Endothelial cell (in vitro differentiated cells): ENCODE measurements at regions not wholly inside any gene's neighbourhood (a gene's known extent, or its start where the extent isn't known, plus 50 kb on each side); places are given as distances from the start of the nearest gene placed in this dataset.

Experiments
- DNase-seq: peaks from one replicate; pipeline ENCODE4 v3.0.0; 2021; ENCODE audit warnings: low spot score
- H3K27ac Mint-ChIP-seq: one replicate; pipeline ENCODE4 v1.8.0; 2021; ENCODE audit warnings: mixed read lengths, inconsistent platforms; ENCODE audit not compliant: unreplicated experiment
- H3K27me3 Mint-ChIP-seq: one replicate; pipeline ENCODE4 v1.8.0; 2021; ENCODE audit warnings: mild to moderate bottlenecking, moderate library complexity, mixed read lengths, inconsistent platforms; ENCODE audit not compliant: unreplicated experiment
- H3K36me3 Mint-ChIP-seq: one replicate; pipeline ENCODE4 v1.8.0; 2021; ENCODE audit warnings: mild to moderate bottlenecking, low read depth, mixed read lengths, inconsistent platforms; ENCODE audit not compliant: unreplicated experiment
- H3K4me1 Mint-ChIP-seq: one replicate; pipeline ENCODE4 v1.8.0; 2021; ENCODE audit warnings: mild to moderate bottlenecking, mixed read lengths, inconsistent platforms; ENCODE audit not compliant: unreplicated experiment
- H3K4me3 Mint-ChIP-seq: one replicate; pipeline ENCODE4 v1.8.0; 2021; ENCODE audit warnings: mild to moderate bottlenecking, mixed read lengths, inconsistent platforms; ENCODE audit not compliant: unreplicated experiment
- H3K9me3 Mint-ChIP-seq: one replicate; pipeline ENCODE4 v1.8.0; 2021; ENCODE audit warnings: mixed read lengths, inconsistent platforms; ENCODE audit not compliant: unreplicated experiment
- TF ChIP-seq, protein P1 (sequence below): fragments of 200-600 bp; sonication (generic); IDR thresholded peaks from one replicate; pipeline ENCODE4 v1.5.0; 2021; ENCODE audit warnings: antibody characterized with exemption; ENCODE audit not compliant: unreplicated experiment

DNA sequence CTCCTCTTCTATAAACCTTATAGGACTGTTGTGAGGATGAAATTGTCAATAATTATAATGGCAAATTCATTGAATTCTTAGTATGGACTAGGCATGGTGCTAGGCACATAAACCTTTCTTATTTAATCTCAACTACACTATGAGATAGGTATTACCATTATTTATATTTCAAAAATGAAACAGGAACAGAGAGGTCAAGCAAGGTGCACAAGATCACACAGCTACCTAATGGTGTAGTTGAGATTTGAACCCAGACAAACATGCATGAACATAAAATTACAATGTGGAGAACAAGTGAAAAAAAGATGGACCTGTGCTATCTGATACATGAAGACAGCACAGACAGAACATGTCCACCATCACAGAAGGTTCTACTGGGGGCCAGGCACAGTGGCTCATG lies 156.7 kb downstream of the AXIN2 start:
- DNase-seq: no peak
- Mint-ChIP-seq H3K27me3 (no peaks in the 10 kb centered on the region), H3K4me3 (no peak overlapping the region), H3K9me3 (no peaks in the 10 kb centered on the region), H3K27ac (no peak overlapping the region), H3K36me3 (peaks cover 2% of the 10 kb centered on the region), H3K4me1 (no peaks in the 10 kb centered on the region)
- TF ChIP-seq, protein P1, sequence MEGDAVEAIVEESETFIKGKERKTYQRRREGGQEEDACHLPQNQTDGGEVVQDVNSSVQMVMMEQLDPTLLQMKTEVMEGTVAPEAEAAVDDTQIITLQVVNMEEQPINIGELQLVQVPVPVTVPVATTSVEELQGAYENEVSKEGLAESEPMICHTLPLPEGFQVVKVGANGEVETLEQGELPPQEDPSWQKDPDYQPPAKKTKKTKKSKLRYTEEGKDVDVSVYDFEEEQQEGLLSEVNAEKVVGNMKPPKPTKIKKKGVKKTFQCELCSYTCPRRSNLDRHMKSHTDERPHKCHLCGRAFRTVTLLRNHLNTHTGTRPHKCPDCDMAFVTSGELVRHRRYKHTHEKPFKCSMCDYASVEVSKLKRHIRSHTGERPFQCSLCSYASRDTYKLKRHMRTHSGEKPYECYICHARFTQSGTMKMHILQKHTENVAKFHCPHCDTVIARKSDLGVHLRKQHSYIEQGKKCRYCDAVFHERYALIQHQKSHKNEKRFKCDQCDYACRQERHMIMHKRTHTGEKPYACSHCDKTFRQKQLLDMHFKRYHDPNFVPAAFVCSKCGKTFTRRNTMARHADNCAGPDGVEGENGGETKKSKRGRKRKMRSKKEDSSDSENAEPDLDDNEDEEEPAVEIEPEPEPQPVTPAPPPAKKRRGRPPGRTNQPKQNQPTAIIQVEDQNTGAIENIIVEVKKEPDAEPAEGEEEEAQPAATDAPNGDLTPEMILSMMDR: no peak

DNA sequence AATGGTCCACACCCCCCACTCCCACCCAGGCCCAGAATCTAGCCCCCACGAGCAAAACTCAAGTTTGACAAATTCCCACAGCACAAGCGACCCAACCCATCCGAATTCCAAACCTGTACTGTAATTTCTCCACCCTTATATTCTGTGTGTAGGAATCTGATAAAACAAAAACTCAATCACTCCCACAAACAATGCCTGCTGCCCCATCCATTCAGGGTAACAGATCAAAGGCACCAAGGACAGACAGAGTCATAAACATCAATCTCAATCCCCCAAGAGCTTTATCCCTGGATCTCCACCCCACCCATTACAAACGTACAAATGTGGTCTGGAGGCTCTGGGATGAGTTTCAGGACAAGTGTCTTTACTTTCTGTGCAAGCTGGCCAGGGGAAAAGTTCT lies 157.8 kb downstream of the AXIN2 start:
- no peak for DNase-seq
- Mint-ChIP-seq H3K36me3 (peaks cover 3% of the 10 kb centered on the region), H3K4me3 (no peak overlapping the region), H3K4me1 (no peaks in the 10 kb centered on the region), H3K9me3 (no peaks in the 10 kb centered on the region), H3K27ac (no peak overlapping the region), H3K27me3 (no peaks in the 10 kb centered on the region)
- TF ChIP-seq, protein P1: no peak

DNA sequence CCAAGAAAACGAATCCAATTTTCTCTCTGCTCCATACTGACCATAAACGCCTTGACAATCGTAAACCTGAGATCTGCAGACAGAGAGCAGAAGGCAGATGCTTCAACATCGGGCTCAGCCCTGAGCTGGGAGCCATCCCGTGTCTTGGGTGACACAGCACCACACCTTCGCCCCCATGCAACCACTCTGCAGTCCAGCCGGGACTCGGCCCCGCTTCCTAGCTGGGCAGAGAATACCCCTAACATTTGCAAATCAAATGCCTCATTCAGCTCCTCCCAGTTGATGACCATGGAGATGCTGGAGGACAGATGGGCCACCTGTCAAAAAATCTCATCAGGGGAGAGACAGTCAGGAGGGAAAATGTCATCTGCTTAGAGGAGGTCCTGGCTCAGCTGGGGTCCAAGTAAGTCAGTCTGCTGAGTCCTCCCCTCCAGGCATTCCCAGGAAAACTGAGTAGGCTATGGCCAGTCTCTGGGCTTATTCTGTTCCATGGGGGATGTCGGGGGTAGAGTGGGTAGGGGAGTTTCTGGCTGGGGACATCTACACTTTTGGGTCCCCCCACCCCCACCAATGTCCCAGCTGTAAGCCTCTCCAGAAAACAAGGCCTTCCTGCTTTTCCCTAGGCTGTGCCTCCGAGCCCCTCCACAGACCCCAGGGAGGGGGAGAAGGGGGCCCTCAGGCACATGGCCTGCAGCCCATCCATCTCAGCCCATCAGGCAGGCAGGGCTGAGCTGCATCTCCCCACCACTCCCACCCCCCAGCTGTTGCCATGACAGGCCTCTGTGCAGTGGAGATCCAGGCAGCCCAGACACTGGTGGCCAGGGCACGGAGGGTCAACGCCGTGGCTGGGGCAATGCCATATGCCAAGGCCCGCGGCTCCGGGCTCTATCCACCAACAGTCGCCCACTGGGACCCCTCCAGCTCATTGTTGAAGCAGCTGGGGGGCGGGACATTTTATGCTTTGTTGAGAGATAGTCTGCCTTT lies 158.6 kb downstream of the AXIN2 start:
- H3K4me1 Mint-ChIP-seq: no peaks in the 10 kb centered on the region
- H3K36me3 Mint-ChIP-seq: peaks cover 3% of the 10 kb centered on the region
- H3K27ac Mint-ChIP-seq: no peak overlapping the region
- TF ChIP-seq, protein P1: no peak
- no peak overlapping the region for H3K4me3 Mint-ChIP-seq
- no peaks in the 10 kb centered on the region for H3K9me3 Mint-ChIP-seq
- no peaks in the 10 kb centered on the region for H3K27me3 Mint-ChIP-seq
- no peak for DNase-seq

DNA sequence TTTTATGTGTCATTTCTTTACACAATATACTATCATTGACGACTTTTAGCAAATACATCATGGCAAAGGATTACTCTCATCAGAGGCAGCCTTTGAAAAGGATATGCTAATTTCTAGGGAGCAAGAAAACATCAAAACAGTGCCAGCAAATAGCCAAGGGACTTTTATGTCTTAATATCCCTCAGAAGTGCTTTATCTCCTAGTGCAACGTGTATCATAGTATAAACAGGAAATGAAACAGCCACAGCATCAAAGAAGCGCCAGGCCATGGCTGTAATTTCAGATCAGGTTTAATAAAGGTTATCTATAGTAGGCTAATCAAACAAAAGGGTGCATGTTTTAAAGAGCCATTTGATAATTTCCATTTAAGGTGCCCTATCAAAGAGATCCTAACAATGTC lies 159.9 kb downstream of the AXIN2 start:
- TF ChIP-seq, protein P1: no peak
- no peak for DNase-seq
- Mint-ChIP-seq H3K27me3 (no peaks in the 10 kb centered on the region), H3K4me3 (no peak overlapping the region), H3K36me3 (peaks cover 3% of the 10 kb centered on the region), H3K27ac (no peak overlapping the region), H3K9me3 (no peaks in the 10 kb centered on the region), H3K4me1 (no peaks in the 10 kb centered on the region)

DNA sequence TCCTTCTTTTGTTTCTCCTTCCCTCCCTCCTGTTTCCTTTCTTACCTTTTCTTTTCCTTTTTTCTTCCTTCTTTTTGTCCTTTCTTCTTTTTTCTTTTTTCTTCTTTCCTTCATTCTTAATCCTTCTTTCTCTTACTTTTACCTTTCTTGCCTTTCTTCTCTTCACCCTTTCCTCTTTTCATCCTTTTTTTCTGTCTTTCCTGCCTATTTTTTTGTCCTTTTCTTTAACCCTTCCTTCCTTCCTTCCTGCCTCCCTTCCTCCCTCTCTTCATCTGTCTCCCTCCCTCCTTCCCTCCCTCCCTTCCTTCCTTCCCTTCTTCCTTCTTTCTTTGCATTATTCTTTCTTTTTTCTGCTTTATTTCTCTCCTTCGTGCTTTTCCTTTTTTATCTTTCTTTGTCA lies 160.7 kb downstream of the AXIN2 start:
- no peak overlapping the region for H3K4me3 Mint-ChIP-seq
- H3K4me1 Mint-ChIP-seq: no peaks in the 10 kb centered on the region
- H3K27ac Mint-ChIP-seq: peak overlapping the region; percentile 7
- TF ChIP-seq, protein P1: no peak
- H3K27me3 Mint-ChIP-seq: peaks cover 2% of the 10 kb centered on the region
- no peaks in the 10 kb centered on the region for H3K9me3 Mint-ChIP-seq
- no peak for DNase-seq
- H3K36me3 Mint-ChIP-seq: peaks cover 3% of the 10 kb centered on the region
